DMS53 treated with DMSO at 0.1 percent for 48 hours (cell line): ENCODE measurements at regions not wholly inside any gene's neighbourhood (a gene's known extent, or its start where the extent isn't known, plus 50 kb on each side); places are given as distances from the start of the nearest gene placed in this dataset.
"Not testable (repeated sequence)": the region's sequence is repeated elsewhere in the genome, so short reads cannot be mapped to it uniquely, and the experiment has no call there.

Experiments
- DNase-seq: peaks from one replicate; lab custom pipeline; 2025; ENCODE audit not compliant: unreplicated experiment; lab: John Stamatoyannopoulos, UW

- no peak for DNase-seq
These were observed 250.1 kb downstream of the FAM170A start for GRCh38 chr5:119879446-119879845.

DNA sequence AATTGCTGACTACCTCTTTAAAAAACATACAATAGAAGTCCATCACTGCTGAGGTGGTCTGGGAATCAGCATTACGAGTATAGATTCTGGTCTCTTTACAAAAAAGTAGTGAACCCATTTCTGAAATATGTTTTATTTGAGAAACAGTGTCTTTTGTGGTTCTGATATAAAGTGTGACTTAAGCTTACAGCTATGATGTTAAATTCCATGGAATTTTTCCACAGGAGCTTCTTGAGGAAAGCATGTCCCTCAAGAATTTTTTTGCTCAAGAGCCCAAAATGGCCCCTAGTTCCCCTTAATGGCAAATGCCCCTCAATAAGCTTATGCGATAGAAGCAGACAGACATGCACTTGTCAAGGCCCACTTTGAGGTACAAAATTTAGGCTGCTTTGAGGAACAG lies 265.7 kb downstream of the FAM170A start:
- DNase-seq = no peak

GRCh38 chr5:119896826-119897536 lies 267.6 kb downstream of the FAM170A start:
- no peak for DNase-seq

GRCh38 chr5:119897537-119898370 lies 268.4 kb downstream of the FAM170A start:
- no peak for DNase-seq

DNA sequence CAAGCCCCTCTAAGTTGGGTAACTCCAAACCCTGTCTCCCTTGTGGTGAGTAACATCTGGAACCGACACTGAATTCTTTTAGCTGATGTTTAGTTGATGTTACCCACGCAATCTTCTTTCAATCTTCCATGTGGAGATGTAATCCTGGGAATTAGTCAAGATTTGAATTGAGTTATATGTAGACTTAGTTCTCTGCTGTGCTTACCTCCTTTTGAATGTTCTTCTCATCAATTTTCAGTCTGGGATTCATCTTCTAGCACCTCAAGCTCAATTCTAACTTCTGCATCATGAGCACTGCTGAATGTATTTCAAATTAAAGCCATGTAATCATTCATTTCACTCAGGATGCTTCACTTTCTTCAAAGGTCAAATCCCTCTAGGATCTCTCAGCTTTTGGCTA lies 270.6 kb downstream of the FAM170A start:
- DNase-seq = no peak

- DNase-seq = no peak
These were observed 273.2 kb downstream of the FAM170A start for GRCh38 chr5:119902593-119902992.

- no peak for DNase-seq
These were observed 284.1 kb downstream of the FAM170A start for GRCh38 chr5:119913425-119913824.

DNA sequence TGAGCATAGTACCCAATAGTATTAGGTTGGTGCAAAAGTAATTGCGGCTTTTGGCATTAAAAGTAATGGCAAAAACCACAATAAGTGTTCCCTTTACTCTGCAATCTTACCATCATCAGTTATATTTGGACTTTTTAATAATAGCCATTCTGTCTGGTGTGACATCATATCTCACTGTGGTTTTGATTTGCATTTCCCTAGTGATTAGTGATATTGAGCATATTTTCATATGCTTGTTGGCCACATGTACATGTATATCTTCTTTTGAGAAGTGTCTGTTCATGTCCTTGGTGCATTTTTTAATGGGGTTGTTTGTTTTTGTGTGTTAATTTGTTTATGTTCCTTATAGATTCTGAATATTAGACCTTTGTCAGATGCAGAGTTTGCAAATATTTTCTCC lies 289.9 kb downstream of the FAM170A start:
- no peak for DNase-seq

GRCh38 chr5:119926301-119926700 lies 296.9 kb downstream of the FAM170A start:
- DNase-seq = no peak

- DNase-seq = no peak
These were observed 299.6 kb downstream of the FAM170A start for GRCh38 chr5:119928974-119929373.

- peak; percentile 12 for DNase-seq
These were observed 301.1 kb downstream of the FAM170A start for GRCh38 chr5:119930490-119930889.

DNA sequence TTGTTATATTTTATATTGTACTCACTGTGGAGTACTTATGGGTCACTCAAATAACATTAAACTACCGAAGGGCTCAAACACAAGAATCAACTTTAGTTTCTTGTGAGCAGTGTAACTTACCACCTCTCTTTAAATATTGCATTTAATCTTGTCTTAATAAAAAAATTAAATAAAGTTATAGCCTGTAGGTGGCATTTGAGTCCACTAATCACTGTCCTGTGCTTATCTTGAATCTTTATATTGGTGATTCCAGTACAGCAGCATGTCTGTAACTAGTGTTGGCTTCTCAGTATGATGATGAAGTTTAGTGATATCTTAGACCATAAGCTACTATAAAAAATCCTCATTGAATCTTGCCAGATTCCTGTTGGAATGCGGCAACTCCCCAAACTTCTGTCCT lies 313.8 kb downstream of the FAM170A start:
- no peak for DNase-seq

DNA sequence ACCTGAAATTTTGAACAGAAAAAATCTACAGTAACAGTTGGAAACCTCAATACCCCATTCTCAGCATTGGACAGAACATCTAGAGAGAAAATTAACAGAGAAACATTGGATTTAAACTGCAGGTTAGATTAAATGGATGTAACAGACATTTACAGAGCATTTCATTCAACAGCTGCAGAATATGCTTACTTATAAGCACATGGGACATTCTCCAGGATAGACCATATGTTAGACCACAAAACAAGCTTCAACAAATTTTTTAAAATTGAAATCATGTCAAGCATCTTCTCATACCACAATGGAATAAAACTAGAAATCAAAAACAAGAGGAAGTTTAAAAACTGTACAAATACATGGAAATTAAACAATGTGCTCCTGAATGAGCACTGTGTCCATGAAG lies 316.3 kb downstream of the FAM170A start:
- no peak for DNase-seq

- no peak for DNase-seq
These were observed 318.8 kb downstream of the FAM170A start for GRCh38 chr5:119948162-119948561.

GRCh38 chr5:119949426-119949999 lies 320.2 kb downstream of the FAM170A start:
- no peak for DNase-seq

DNA sequence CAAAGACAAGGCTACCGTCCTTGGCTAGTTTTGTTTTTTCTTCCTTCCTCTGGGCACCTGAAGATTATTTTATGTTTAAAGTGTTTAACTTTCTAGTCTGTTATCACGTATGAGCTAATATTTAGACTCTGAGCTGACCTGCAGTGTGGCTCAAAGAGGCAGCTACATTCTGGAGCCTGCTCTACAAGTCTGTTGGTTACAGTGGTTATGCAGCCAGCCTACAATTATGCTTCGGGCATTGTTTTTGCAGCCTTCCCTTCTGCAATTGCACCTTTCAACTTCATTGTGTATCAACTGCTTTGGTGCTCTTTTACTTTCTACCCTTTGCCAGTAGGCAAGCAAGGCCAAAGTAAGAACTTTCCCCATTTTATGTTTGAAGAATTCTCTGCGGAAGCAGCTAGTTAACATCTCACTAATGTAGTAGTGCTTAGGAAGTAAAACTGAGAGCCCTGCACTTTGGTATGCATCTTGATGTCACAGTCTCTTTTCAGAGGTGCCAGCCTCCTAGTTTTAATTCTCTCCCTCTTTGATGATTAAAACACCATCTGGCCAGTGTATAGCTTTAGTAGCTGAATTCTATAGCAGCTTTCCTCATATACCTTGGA lies 322.1 kb downstream of the FAM170A start:
- DNase-seq = no peak

GRCh38 chr5:119953474-119953873 lies 324.1 kb downstream of the FAM170A start:
- DNase-seq = no peak

- no peak for DNase-seq
These were observed 324.7 kb downstream of the FAM170A start for GRCh38 chr5:119954106-119954505.

DNA sequence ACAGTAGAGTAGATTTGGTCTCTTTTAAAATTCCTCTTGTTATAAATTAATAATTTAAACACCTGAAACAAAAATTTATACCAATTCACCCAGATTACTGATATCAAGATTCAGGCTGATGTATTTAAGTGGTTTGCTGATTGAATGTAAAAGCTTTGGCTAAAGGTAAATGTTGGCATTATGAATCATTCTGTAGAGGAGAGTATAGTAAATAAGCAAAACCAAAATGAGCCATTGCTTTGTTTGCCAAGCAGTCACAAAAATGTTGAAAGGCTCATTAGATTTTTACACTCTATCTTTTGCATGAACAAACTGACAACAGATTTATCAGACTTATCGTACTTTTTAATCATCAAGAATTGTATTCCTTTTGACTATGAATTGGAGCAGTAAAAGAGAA lies 332.6 kb downstream of the FAM170A start:
- DNase-seq = peak; percentile 14

GRCh38 chr5:119966028-119966427 lies 336.7 kb downstream of the FAM170A start:
- DNase-seq = no peak

DNA sequence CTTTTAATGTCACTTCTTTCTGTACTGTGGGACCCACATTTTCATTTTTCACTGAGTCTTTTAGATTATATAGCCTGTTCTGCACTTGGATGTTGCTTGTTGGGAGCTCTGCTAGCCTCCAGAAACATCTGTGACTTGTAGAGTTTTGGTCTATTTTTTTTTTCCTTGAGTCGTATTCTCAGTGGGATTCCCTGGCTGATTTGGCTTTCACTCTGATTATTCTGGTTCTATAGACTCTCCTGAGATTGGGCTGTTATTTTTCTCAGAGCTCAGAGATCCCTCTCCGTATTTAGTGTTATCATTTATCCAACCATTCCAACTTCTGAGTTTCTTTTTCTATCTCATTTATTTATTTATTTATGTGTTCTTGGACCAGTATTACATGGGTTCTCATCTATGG lies 339.3 kb downstream of the FAM170A start:
- no peak for DNase-seq

GRCh38 chr5:119987077-119987476 lies 357.7 kb downstream of the FAM170A start:
- DNase-seq = not testable (repeated sequence)
